ENCODE measurements at regions not wholly inside any gene's neighbourhood (a gene's known extent, or its start where the extent isn't known, plus 50 kb on each side); places are given as distances from the start of the nearest gene placed in this dataset.
"Not testable (repeated sequence)": the region's sequence is repeated elsewhere in the genome, so short reads cannot be mapped to it uniquely, and the experiment has no call there.

GRCh38 chr2:155895016-155895415, 437.5 kb downstream of the NR4A2 start:
- intact Hi-C loops (cut with DNase I): no loop called here
- no peak for DNase-seq (ENCODE audit: extremely low spot score in 2 of 2)
- no peaks in the 10 kb centered on the region for H3K4me1 ChIP-seq
- no peak overlapping the region for H3K27ac ChIP-seq
- no peak overlapping the region for H3K4me3 ChIP-seq
- no peaks in the 10 kb centered on the region for H3K27me3 ChIP-seq
- H3K36me3 ChIP-seq: peaks cover 0 to 3% of the 10 kb centered on the region in 2 donors
- TF ChIP-seq, protein P1, sequence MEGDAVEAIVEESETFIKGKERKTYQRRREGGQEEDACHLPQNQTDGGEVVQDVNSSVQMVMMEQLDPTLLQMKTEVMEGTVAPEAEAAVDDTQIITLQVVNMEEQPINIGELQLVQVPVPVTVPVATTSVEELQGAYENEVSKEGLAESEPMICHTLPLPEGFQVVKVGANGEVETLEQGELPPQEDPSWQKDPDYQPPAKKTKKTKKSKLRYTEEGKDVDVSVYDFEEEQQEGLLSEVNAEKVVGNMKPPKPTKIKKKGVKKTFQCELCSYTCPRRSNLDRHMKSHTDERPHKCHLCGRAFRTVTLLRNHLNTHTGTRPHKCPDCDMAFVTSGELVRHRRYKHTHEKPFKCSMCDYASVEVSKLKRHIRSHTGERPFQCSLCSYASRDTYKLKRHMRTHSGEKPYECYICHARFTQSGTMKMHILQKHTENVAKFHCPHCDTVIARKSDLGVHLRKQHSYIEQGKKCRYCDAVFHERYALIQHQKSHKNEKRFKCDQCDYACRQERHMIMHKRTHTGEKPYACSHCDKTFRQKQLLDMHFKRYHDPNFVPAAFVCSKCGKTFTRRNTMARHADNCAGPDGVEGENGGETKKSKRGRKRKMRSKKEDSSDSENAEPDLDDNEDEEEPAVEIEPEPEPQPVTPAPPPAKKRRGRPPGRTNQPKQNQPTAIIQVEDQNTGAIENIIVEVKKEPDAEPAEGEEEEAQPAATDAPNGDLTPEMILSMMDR (IDR thresholded peaks at IDR 0.05): no peak
- no peak for TF ChIP-seq POLR2AphosphoS5 (IDR thresholded peaks at IDR 0.05; ENCODE audit: insufficient read depth in 1 of 2, low read depth in 1 of 2)
- H3K9me3 ChIP-seq: no peaks in the 10 kb centered on the region

- H3K4me3 ChIP-seq; H3K9me3 ChIP-seq; H3K36me3 ChIP-seq; DNase-seq (ENCODE audit: extremely low spot score in 2 of 2); H3K27me3 ChIP-seq; intact Hi-C loops (cut with DNase I); H3K27ac ChIP-seq; H3K4me1 ChIP-seq: not testable (repeated sequence)
Measured at GRCh38 chr2:155880382-155880781, 452.1 kb downstream of the NR4A2 start.

- H3K4me3 ChIP-seq; H3K36me3 ChIP-seq; H3K9me3 ChIP-seq; H3K27me3 ChIP-seq; DNase-seq (ENCODE audit: extremely low spot score in 2 of 2); intact Hi-C loops (cut with DNase I); H3K27ac ChIP-seq; H3K4me1 ChIP-seq: not testable (repeated sequence)
Measured at GRCh38 chr2:155879900-155880299, 452.6 kb downstream of the NR4A2 start.

DNA sequence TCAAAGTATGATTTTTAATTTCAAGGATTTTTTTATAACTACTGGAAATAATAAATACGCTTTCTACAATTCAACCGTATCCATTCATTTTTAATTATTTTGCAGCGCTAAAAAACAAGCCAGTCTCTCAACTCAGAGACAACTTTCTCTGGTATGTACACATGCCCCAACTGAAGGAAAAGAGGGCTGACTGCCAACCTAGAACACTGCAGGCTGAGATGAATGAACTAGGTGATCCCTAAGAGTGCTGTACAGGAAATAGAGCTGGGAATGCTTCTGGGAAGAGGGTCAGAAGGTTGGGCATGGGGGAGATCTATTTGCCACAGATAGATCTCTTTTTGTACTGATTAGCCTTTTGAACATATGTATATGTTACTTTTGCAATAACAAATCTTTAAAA, 460.1 kb downstream of the NR4A2 start:
- TF ChIP-seq POLR2AphosphoS5 (IDR thresholded peaks at IDR 0.05; ENCODE audit: insufficient read depth in 1 of 2, low read depth in 1 of 2): no peak
- TF ChIP-seq, protein P1 (IDR thresholded peaks at IDR 0.05): no peak
- no peak for TF ChIP-seq POLR2A (IDR thresholded peaks at IDR 0.05)
- Histone ChIP-seq H3K4me1 (no peaks in the 10 kb centered on the region), H3K9me3 (no peaks in the 10 kb centered on the region), H3K27ac (no peak overlapping the region), H3K27me3 (no peaks in the 10 kb centered on the region), H3K36me3 (no peaks in the 10 kb centered on the region), H3K4me3 (no peak overlapping the region)
- intact Hi-C loops (cut with DNase I): no loop called here
- DNase-seq (ENCODE audit: extremely low spot score in 2 of 2): no peak

- Histone ChIP-seq H3K36me3 (no peaks in the 10 kb centered on the region), H3K4me3 (no peak overlapping the region), H3K27ac (no peak overlapping the region), H3K27me3 (no peaks in the 10 kb centered on the region), H3K9me3 (no peaks in the 10 kb centered on the region), H3K4me1 (no peaks in the 10 kb centered on the region)
- TF ChIP-seq POLR2AphosphoS5 (IDR thresholded peaks at IDR 0.05; ENCODE audit: insufficient read depth in 1 of 2, low read depth in 1 of 2): no peak
- no peak for TF ChIP-seq POLR2A (IDR thresholded peaks at IDR 0.05)
- TF ChIP-seq, protein P1 (IDR thresholded peaks at IDR 0.05): no peak
- no peak for DNase-seq (ENCODE audit: extremely low spot score in 2 of 2)
- intact Hi-C loops (cut with DNase I): no loop called here
Measured at GRCh38 chr2:155871940-155872339, 460.6 kb downstream of the NR4A2 start.

DNA sequence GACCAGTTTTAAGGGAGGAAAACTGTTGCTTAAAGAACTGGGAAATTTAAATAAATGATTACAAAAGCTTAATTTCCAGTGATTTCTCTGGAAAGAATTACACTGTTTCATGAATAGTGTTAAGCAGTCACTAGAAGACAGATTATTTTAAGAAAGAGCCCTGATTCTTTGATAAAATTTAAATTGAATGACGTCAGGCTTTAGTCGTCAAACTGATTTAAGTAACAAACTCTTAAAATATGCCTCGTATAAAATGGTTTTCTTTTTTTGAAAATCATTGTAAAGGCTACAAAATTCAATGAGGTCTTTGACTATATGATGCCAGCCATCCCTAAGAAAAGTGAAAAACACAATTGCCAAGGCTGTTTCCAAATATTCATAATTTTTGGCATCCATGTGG, 465.0 kb downstream of the NR4A2 start:
- Histone ChIP-seq H3K27me3 (no peaks in the 10 kb centered on the region), H3K4me3 (no peak overlapping the region), H3K36me3 (no peaks in the 10 kb centered on the region), H3K4me1 (no peaks in the 10 kb centered on the region), H3K9me3 (no peaks in the 10 kb centered on the region), H3K27ac (no peak overlapping the region)
- TF ChIP-seq POLR2A (IDR thresholded peaks at IDR 0.05) (no peak), POLR2AphosphoS5 (IDR thresholded peaks at IDR 0.05; ENCODE audit: insufficient read depth in 1 of 2, low read depth in 1 of 2) (no peak)
- TF ChIP-seq, protein P1 (IDR thresholded peaks at IDR 0.05): no peak
- DNase-seq (ENCODE audit: extremely low spot score in 2 of 2): no peak
- intact Hi-C loops (cut with DNase I): no loop called here
